ENCODE measurements at regions not wholly inside any gene's neighbourhood (a gene's known extent, or its start where the extent isn't known, plus 50 kb on each side); places are given as distances from the start of the nearest gene placed in this dataset.

- no peak for TF ChIP-seq CTCF (IDR thresholded peaks at IDR 0.05; ENCODE audit: insufficient read depth, missing control alignments)
- no peak for FAIRE-seq
- no peak for DNase-seq (ENCODE audit: insufficient read length, low spot score)
Measured at GRCh38 chr10:121648493-121648892, 50.2 kb upstream of the FGFR2 start.

DNA sequence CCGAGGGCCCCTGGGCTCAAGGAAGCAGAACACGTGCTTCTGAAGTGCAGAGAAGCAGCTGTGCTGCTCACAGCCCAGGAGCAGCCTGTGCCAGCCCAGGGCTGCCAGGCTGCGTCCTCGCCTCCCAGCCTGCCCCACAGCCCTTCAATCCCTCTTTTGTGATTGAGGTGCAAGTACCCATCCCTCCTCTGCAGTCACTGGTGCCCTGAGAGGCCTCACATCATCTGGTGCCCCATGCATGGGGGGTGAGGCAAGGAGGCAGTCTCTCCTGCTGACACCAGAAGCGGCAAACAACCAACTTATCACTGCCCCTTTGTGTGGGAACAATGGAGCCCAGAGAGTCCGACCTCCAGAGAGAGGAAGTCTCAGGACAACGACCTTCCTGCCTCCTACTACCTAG, 49.8 kb upstream of the FGFR2 start:
- TF ChIP-seq CTCF (IDR thresholded peaks at IDR 0.05; ENCODE audit: insufficient read depth, missing control alignments), result no peak
- no peak for FAIRE-seq
- DNase-seq (ENCODE audit: insufficient read length, low spot score), result no peak
